ENCODE measurements at regions not wholly inside any gene's neighbourhood (a gene's known extent, or its start where the extent isn't known, plus 50 kb on each side); places are given as distances from the start of the nearest gene placed in this dataset.

DNA sequence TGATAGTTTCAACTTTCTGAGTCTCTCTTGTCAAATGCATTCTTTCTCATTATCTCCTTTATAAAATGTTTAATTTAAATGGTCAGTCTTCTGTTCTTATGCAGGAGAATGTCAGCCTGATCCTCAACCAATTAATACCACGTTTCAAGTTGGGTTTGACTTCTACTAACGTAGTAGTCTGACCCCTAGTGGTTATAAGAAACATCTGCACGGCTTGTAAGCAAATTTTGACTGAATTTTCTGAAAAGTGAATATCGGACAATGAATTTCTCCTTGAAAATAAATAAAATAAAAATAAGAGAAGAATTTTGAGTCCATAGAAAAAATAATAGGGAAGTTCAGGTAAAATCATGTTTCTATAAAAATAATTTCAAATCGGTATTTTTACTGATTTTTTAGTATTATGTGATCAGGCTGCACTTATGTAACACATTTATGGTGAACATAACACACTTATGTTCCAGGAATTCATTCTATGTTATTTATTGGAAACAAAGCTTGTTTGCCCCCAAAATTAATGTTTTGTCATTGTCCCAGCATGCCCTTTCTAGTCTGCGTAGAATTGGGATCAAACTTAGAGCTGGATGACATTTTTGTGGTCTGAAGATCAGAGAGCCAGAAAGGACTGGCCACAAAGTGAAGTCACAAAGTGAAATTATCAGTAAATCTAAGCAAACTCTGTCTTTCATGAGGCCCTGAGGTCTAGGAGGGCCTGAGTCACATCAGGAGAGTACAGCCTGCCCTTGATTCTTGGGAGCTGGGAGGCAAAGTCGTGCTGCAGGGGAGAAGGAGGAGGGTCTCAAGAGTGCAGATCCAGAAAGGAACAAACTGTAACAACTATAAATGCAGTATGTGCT is 101.2 kb upstream of the STXBP6 start:
- TF ChIP-seq, protein P1, sequence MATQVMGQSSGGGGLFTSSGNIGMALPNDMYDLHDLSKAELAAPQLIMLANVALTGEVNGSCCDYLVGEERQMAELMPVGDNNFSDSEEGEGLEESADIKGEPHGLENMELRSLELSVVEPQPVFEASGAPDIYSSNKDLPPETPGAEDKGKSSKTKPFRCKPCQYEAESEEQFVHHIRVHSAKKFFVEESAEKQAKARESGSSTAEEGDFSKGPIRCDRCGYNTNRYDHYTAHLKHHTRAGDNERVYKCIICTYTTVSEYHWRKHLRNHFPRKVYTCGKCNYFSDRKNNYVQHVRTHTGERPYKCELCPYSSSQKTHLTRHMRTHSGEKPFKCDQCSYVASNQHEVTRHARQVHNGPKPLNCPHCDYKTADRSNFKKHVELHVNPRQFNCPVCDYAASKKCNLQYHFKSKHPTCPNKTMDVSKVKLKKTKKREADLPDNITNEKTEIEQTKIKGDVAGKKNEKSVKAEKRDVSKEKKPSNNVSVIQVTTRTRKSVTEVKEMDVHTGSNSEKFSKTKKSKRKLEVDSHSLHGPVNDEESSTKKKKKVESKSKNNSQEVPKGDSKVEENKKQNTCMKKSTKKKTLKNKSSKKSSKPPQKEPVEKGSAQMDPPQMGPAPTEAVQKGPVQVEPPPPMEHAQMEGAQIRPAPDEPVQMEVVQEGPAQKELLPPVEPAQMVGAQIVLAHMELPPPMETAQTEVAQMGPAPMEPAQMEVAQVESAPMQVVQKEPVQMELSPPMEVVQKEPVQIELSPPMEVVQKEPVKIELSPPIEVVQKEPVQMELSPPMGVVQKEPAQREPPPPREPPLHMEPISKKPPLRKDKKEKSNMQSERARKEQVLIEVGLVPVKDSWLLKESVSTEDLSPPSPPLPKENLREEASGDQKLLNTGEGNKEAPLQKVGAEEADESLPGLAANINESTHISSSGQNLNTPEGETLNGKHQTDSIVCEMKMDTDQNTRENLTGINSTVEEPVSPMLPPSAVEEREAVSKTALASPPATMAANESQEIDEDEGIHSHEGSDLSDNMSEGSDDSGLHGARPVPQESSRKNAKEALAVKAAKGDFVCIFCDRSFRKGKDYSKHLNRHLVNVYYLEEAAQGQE (IDR thresholded peaks at IDR 0.05; ENCODE audit: insufficient read depth in 1 of 2, low read depth in 2 of 2, low read length in 2 of 2): no peak
- TF ChIP-seq POLR2AphosphoS5 (IDR thresholded peaks at IDR 0.05; ENCODE audit: low read depth, low read length) (no peak), TAF1 (IDR thresholded peaks at IDR 0.05; ENCODE audit: borderline replicate concordance, insufficient read depth, low read length) (no peak)
